ENCODE measurements at regions not wholly inside any gene's neighbourhood (a gene's known extent, or its start where the extent isn't known, plus 50 kb on each side); places are given as distances from the start of the nearest gene placed in this dataset.

DNA sequence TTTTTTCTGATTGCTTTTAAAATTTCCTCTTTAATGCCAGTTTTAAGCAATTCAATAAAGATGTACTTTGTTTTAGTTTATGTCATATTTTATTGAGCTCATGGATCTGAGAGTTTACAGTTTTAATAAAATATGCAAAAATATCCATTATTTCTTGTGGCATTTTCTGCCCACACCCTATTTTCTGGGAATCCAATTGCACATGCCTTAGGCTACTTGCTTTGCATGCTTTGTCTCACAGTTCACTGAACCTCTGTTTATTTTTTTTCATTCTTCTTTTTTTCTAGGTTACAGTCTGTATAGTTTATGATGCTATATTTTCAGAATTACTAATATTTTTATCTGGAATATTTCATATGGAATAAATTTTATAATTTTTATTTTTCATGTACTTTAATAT, 1258.0 kb downstream of the FSCB start:
- dilution Hi-C loops (cut with HindIII; ENCODE audit: low sequenced_read_pairs, unreplicated experiment) = no loop called here
- Histone ChIP-seq H4K8ac (ENCODE audit: low read depth in 2 of 2, low read length in 2 of 2) (no peak overlapping the region), H3K56ac (ENCODE audit: extremely low read depth, insufficient read depth, low read length) (no peak overlapping the region), H3K4me1 (ENCODE audit: control insufficient read depth, insufficient read depth, low read length) (no peaks in the 10 kb centered on the region), H3K14ac (replicated peaks; ENCODE audit: low read depth, low read length) (no peak overlapping the region), H4K91ac (ENCODE audit: insufficient read depth, low read depth, low read length) (no peak overlapping the region), H3K9me3 (ENCODE audit: control insufficient read depth, insufficient read depth, low read length) (0 out of 2 replicates have a peak, but pooled peaks cover 3% of the 10 kb centered on the region), H3K23ac (ENCODE audit: low read depth, low read length) (no peak overlapping the region), H3K27me3 (ENCODE audit: control insufficient read depth, insufficient read depth, low read length) (no peaks in the 10 kb centered on the region), H2BK15ac (ENCODE audit: low read depth, low read length) (no peak overlapping the region), H3K27ac (ENCODE audit: insufficient read depth, low read length) (no peak overlapping the region), H4K5ac (ENCODE audit: low read depth, low read length) (no peak overlapping the region), H3K79me1 (ENCODE audit: low read depth in 1 of 2, low read length in 2 of 2) (no peaks in the 10 kb centered on the region), H2BK120ac (ENCODE audit: low read depth, low read length) (no peak overlapping the region), H3K4me2 (ENCODE audit: low read depth, low read length) (no peak overlapping the region), H2BK20ac (ENCODE audit: low read depth, low read length) (no peak overlapping the region), H4K20me1 (ENCODE audit: insufficient read depth, low read length) (no peaks in the 10 kb centered on the region), H3K18ac (ENCODE audit: low read depth, low read length) (no peak overlapping the region), H3K9me1 (ENCODE audit: insufficient read depth, low read length) (no peaks in the 10 kb centered on the region), H2AK9ac (replicated peaks; ENCODE audit: low read depth, low read length, poor library complexity) (no peak overlapping the region), H2AFZ (replicated peaks; ENCODE audit: low read length, poor library complexity) (no peak overlapping the region), H2AK5ac (ENCODE audit: low read depth, low read length) (no peak overlapping the region), H3K4me3 (ENCODE audit: insufficient read depth, low read depth, low read length) (no peak overlapping the region), H3K9ac (ENCODE audit: low read depth, low read length) (no peak overlapping the region), H3K36me3 (ENCODE audit: control insufficient read depth, insufficient read depth, low read length) (no peaks in the 10 kb centered on the region), H3K4ac (ENCODE audit: low read depth, low read length) (no peak overlapping the region), H2BK5ac (ENCODE audit: low read depth, low read length, poor library complexity, severe bottlenecking) (no peak overlapping the region)
- intact Hi-C loops (cut with micrococcal nuclease) = no loop called here
- DNase-seq = no peak
- POLR2A ChIA-PET (ENCODE audit: unreplicated experiment) = interaction anchor here (0.6 kb wide), 1 partner anchor 261 kb away, joined by 3 read pairs; no protein-coding TSS in a partner anchor
- no TSS peak for BruUV-seq (replicated peaks)
- in situ Hi-C loops (cut with MboI; ENCODE audit: low sequenced_read_pairs) = no loop called here
- CTCF ChIA-PET = no interaction called here
- no peak for TF ChIP-seq RFX5 (IDR thresholded peaks at IDR 0.05; ENCODE audit: low read depth, low read length)
- TF ChIP-seq NFE2L2 (IDR thresholded peaks at IDR 0.05; ENCODE audit: low read depth, low read length) = no peak
- no peak for TF ChIP-seq FOS (IDR thresholded peaks at IDR 0.05; ENCODE audit: low read depth, low read length)
- no peak for TF ChIP-seq MAZ (IDR thresholded peaks at IDR 0.05; ENCODE audit: borderline replicate concordance, low read depth, low read length)
- no peak for TF ChIP-seq RCOR1 (IDR thresholded peaks at IDR 0.05; ENCODE audit: insufficient replicate concordance, low read length)
- TF ChIP-seq, protein P1, sequence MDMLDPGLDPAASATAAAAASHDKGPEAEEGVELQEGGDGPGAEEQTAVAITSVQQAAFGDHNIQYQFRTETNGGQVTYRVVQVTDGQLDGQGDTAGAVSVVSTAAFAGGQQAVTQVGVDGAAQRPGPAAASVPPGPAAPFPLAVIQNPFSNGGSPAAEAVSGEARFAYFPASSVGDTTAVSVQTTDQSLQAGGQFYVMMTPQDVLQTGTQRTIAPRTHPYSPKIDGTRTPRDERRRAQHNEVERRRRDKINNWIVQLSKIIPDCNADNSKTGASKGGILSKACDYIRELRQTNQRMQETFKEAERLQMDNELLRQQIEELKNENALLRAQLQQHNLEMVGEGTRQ (IDR thresholded peaks at IDR 0.05; ENCODE audit: low read depth, low read length) = no peak
- TF ChIP-seq MXI1 (IDR thresholded peaks at IDR 0.05; ENCODE audit: borderline replicate concordance, low read depth, low read length) = no peak
- TF ChIP-seq CEBPB (IDR thresholded peaks at IDR 0.05; ENCODE audit: low read depth, low read length) = no peak
- TF ChIP-seq, protein P2, sequence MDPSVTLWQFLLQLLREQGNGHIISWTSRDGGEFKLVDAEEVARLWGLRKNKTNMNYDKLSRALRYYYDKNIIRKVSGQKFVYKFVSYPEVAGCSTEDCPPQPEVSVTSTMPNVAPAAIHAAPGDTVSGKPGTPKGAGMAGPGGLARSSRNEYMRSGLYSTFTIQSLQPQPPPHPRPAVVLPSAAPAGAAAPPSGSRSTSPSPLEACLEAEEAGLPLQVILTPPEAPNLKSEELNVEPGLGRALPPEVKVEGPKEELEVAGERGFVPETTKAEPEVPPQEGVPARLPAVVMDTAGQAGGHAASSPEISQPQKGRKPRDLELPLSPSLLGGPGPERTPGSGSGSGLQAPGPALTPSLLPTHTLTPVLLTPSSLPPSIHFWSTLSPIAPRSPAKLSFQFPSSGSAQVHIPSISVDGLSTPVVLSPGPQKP (IDR thresholded peaks at IDR 0.05; ENCODE audit: borderline replicate concordance, low read depth, low read length) = no peak
- TF ChIP-seq POLR2A (IDR thresholded peaks at IDR 0.05; ENCODE audit: low read depth, low read length) = no peak
- TF ChIP-seq, protein P3, sequence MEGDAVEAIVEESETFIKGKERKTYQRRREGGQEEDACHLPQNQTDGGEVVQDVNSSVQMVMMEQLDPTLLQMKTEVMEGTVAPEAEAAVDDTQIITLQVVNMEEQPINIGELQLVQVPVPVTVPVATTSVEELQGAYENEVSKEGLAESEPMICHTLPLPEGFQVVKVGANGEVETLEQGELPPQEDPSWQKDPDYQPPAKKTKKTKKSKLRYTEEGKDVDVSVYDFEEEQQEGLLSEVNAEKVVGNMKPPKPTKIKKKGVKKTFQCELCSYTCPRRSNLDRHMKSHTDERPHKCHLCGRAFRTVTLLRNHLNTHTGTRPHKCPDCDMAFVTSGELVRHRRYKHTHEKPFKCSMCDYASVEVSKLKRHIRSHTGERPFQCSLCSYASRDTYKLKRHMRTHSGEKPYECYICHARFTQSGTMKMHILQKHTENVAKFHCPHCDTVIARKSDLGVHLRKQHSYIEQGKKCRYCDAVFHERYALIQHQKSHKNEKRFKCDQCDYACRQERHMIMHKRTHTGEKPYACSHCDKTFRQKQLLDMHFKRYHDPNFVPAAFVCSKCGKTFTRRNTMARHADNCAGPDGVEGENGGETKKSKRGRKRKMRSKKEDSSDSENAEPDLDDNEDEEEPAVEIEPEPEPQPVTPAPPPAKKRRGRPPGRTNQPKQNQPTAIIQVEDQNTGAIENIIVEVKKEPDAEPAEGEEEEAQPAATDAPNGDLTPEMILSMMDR (conservative IDR thresholded peaks at IDR 0.05; ENCODE audit: low read depth, low read length) = no peak
- no peak for TF ChIP-seq MAFK (IDR thresholded peaks at IDR 0.05; ENCODE audit: low read depth, low read length)
- no peak for TF ChIP-seq CHD1 (IDR thresholded peaks at IDR 0.05; ENCODE audit: low read depth, low read length)
- no peak for TF ChIP-seq SMC3 (IDR thresholded peaks at IDR 0.05; ENCODE audit: low read depth, low read length)
- TF ChIP-seq RAD21 (IDR thresholded peaks at IDR 0.05; ENCODE audit: low read length) = no peak
- no peak for TF ChIP-seq BHLHE40 (IDR thresholded peaks at IDR 0.05; ENCODE audit: low read depth, low read length)
- ATAC-seq (ENCODE audit: low read depth) = no peak
